HEK293T (cell line): ENCODE measurements at regions not wholly inside any gene's neighbourhood (a gene's known extent, or its start where the extent isn't known, plus 50 kb on each side); places are given as distances from the start of the nearest gene placed in this dataset.

ENCODE experiments used
- CTCF ChIA-PET: fragments of 350-600 bp; formaldehyde crosslinking; extraction: SDS; loops from one replicate; lab custom pipeline; 2021; ENCODE audit warnings: antibody characterized with exemption, inconsistent platforms; lab: Yijun Ruan, JAX
- POLR2A ChIA-PET: fragments of 350-600 bp; formaldehyde crosslinking; extraction: SDS; loops from one replicate; lab custom pipeline; 2020; ENCODE audit warnings: antibody characterized with exemption, inconsistent platforms; lab: Yijun Ruan, JAX
- DNase-seq: peaks from one replicate; pipeline ENCODE4 v3.0.0; 2012; ENCODE audit warnings: mixed read lengths; ENCODE audit errors: extremely low spot score
- ARNT ChIP-seq: fragments of 450-650 bp; IDR thresholded peaks from 2 replicates; pipeline ENCODE4 v1.6.1; 2017; ENCODE audit warnings: mild to moderate bottlenecking
- BHLHE40 ChIP-seq: fragments of 450-650 bp; IDR thresholded peaks from 2 replicates; pipeline ENCODE4 v1.6.1; 2016; ENCODE audit warnings: mild to moderate bottlenecking, moderate library complexity, borderline replicate concordance
- CTBP1 ChIP-seq: fragments of 450-650 bp; IDR thresholded peaks from 2 replicates; pipeline ENCODE4 v1.6.1; 2016; ENCODE audit warnings: borderline replicate concordance
- ELF4 ChIP-seq: fragments of 450-650 bp; IDR thresholded peaks from 2 replicates; pipeline ENCODE4 v1.6.1; 2017; ENCODE audit warnings: antibody characterized with exemption
- FOXA1 ChIP-seq: fragments of 450-650 bp; IDR thresholded peaks from 2 replicates; pipeline ENCODE4 v1.6.1; 2016; ENCODE audit warnings: mild to moderate bottlenecking
- FOXK2 ChIP-seq: fragments of 450-650 bp; IDR thresholded peaks from 2 replicates; pipeline ENCODE4 v1.6.1; 2016; ENCODE audit warnings: mild to moderate bottlenecking
- FOXM1 ChIP-seq: fragments of 450-650 bp; IDR thresholded peaks from 2 replicates; pipeline ENCODE4 v1.6.1; 2017; ENCODE audit warnings: mild to moderate bottlenecking, borderline replicate concordance
- HDGF ChIP-seq: fragments of 450-650 bp; IDR thresholded peaks from 2 replicates; pipeline ENCODE4 v1.6.1; 2017; ENCODE audit warnings: antibody characterized with exemption, borderline replicate concordance
- L3MBTL2 ChIP-seq: fragments of 450-650 bp; conservative IDR thresholded peaks from 2 replicates; pipeline ENCODE4 v1.6.1; 2016; ENCODE audit warnings: mild to moderate bottlenecking
- LEF1 ChIP-seq: fragments of 450-650 bp; IDR thresholded peaks from 2 replicates; pipeline ENCODE4 v1.6.1; 2017; ENCODE audit warnings: mild to moderate bottlenecking, borderline replicate concordance
- NFRKB ChIP-seq: fragments of 450-650 bp; IDR thresholded peaks from 2 replicates; pipeline ENCODE4 v1.6.1; 2016; ENCODE audit warnings: mild to moderate bottlenecking, moderate library complexity
- PKNOX1 ChIP-seq: fragments of 450-650 bp; IDR thresholded peaks from 2 replicates; pipeline ENCODE4 v1.6.1; 2016
- SP1 ChIP-seq: fragments of 450-650 bp; IDR thresholded peaks from 2 replicates; pipeline ENCODE4 v1.6.1; 2017
- SUZ12 ChIP-seq: fragments of 450-650 bp; IDR thresholded peaks from 2 replicates; pipeline ENCODE4 v1.6.1; 2016; ENCODE audit warnings: mild to moderate bottlenecking
- TARDBP ChIP-seq: fragments of 450-650 bp; IDR thresholded peaks from 2 replicates; pipeline ENCODE4 v1.6.1; 2016
- ZNF384 ChIP-seq: fragments of 450-650 bp; IDR thresholded peaks from 2 replicates; pipeline ENCODE4 v1.6.1; 2016

GRCh38 chr20:40572251-40572650, 116.8 kb downstream of the MAFB start:
- DNase-seq = no peak
- TF ChIP-seq HDGF = no peak
- ChIA-PET CTCF (no interaction called here), POLR2A (no interaction called here)

GRCh38 chr20:40571639-40572038, 117.4 kb downstream of the MAFB start:
- CTCF ChIA-PET = no interaction called here

GRCh38 chr20:40568200-40568599, 120.8 kb downstream of the MAFB start:
- ChIA-PET CTCF (no interaction called here), POLR2A (no interaction called here)
- TF ChIP-seq ARNT (no peak), BHLHE40 (no peak), TARDBP (no peak), ZNF384 (no peak), SP1 (no peak), CTBP1 (no peak), FOXM1 (no peak), FOXA1 (no peak), LEF1 (no peak), HDGF (no peak), FOXK2 (no peak), PKNOX1 (no peak)
- DNase-seq = no peak

More at GRCh38 chr20:40571639-40572038, 117.4 kb downstream of the MAFB start:
- POLR2A ChIA-PET = no interaction called here
- TF ChIP-seq PKNOX1 = no peak
- no peak for TF ChIP-seq BHLHE40
- no peak for TF ChIP-seq FOXM1
- no peak for TF ChIP-seq CTBP1
- TF ChIP-seq SUZ12 = no peak
- no peak for TF ChIP-seq NFRKB
- TF ChIP-seq LEF1 = no peak
- TF ChIP-seq ARNT = no peak
- TF ChIP-seq L3MBTL2 = no peak
- TF ChIP-seq FOXA1 = no peak
- TF ChIP-seq HDGF = no peak
- TF ChIP-seq SP1 = no peak
- TF ChIP-seq ZNF384 = no peak
- no peak for TF ChIP-seq FOXK2
- no peak for TF ChIP-seq TARDBP
- TF ChIP-seq ELF4 = no peak
- no peak for DNase-seq

- POLR2A ChIA-PET = no interaction called here
- CTCF ChIA-PET = no interaction called here
- TF ChIP-seq SUZ12 (no peak), ZNF384 (no peak), NFRKB (no peak), L3MBTL2 (no peak), BHLHE40 (no peak), LEF1 (no peak), TARDBP (no peak), PKNOX1 (no peak), FOXA1 (no peak), FOXM1 (no peak), SP1 (no peak), HDGF (no peak), CTBP1 (no peak), FOXK2 (no peak), ELF4 (no peak), ARNT (no peak)
- DNase-seq = no peak
Measured at GRCh38 chr20:40565682-40566040, 123.4 kb downstream of the MAFB start.

- ChIA-PET CTCF (no interaction called here), POLR2A (no interaction called here)
- TF ChIP-seq SP1 = no peak
- TF ChIP-seq NFRKB = no peak
- no peak for TF ChIP-seq LEF1
- TF ChIP-seq ZNF384 = no peak
- TF ChIP-seq SUZ12 = no peak
- no peak for TF ChIP-seq FOXM1
- no peak for DNase-seq
Measured at GRCh38 chr20:40565001-40565681, 123.9 kb downstream of the MAFB start.

GRCh38 chr20:40563296-40563950, 125.6 kb downstream of the MAFB start:
- TF ChIP-seq FOXM1 (no peak), FOXA1 (no peak), ELF4 (no peak)
- no peak for DNase-seq
- ChIA-PET POLR2A (no interaction called here), CTCF (no interaction called here)

- no peak for DNase-seq
- ChIA-PET POLR2A (no interaction called here), CTCF (no interaction called here)
- TF ChIP-seq FOXM1 = no peak
- no peak for TF ChIP-seq BHLHE40
- no peak for TF ChIP-seq SP1
- TF ChIP-seq L3MBTL2 = no peak
- TF ChIP-seq NFRKB = no peak
- no peak for TF ChIP-seq CTBP1
- TF ChIP-seq ELF4 = no peak
- TF ChIP-seq ZNF384 = no peak
- TF ChIP-seq HDGF = no peak
Measured at GRCh38 chr20:40562031-40562430, 127.0 kb downstream of the MAFB start.
